ENCODE measurements at regions not wholly inside any gene's neighbourhood (a gene's known extent, or its start where the extent isn't known, plus 50 kb on each side); places are given as distances from the start of the nearest gene placed in this dataset.

GRCh38 chr4:11783588-11783987 is 354.9 kb upstream of the HS3ST1 start:
- Histone ChIP-seq H3K79me2 (ENCODE audit: insufficient read depth) (no peaks in the 10 kb centered on the region), H3K4me1 (ENCODE audit: control insufficient read depth in 1 of 2, insufficient read depth in 2 of 2, low read depth in 1 of 2, low read length in 1 of 2) (no peaks in the 10 kb centered on the region), H3K4me2 (no peak overlapping the region), H4K20me1 (ENCODE audit: insufficient read depth) (no peaks in the 10 kb centered on the region), H3K27me3 (ENCODE audit: insufficient read depth) (no peaks in the 10 kb centered on the region), H3K9me2 (no peaks in the 10 kb centered on the region), H3K4me3 (ENCODE audit: low read depth in 2 of 2, low read length in 1 of 2) (no peak overlapping the region), H3K36me3 (replicated peaks in 1 of 2; ENCODE audit: control insufficient read depth in 1 of 2, insufficient read depth in 2 of 2, low read length in 1 of 2) (no peaks in the 10 kb centered on the region), H3K9me3 (no peaks in the 10 kb centered on the region), H3K27ac (ENCODE audit: low read depth in 2 of 2, low read length in 1 of 2) (no peak overlapping the region), H3K9ac (no peak overlapping the region), H3F3A (replicated peaks; ENCODE audit: insufficient read depth) (no peaks in the 10 kb centered on the region), H2AFZ (ENCODE audit: low read depth) (no peak overlapping the region)
- POLR2A ChIA-PET, result no interaction called here
- CTCF ChIA-PET, result no interaction called here
- WGBS (ENCODE audit: low lambda C conversion rate), result 0% methylated on average over 1 of the region's 1 CpG
- TF ChIP-seq REST (IDR thresholded peaks at IDR 0.05; ENCODE audit: low read depth, low read length), result no peak
- TF ChIP-seq MAX (IDR thresholded peaks at IDR 0.05; ENCODE audit: low read depth), result no peak
- TF ChIP-seq CTCF (IDR thresholded peaks at IDR 0.05), result no peak
- TF ChIP-seq TAF1 (IDR thresholded peaks at IDR 0.05; ENCODE audit: borderline replicate concordance, low read depth, low read length), result no peak
- no peak for TF ChIP-seq EZH2phosphoT487 (IDR thresholded peaks at IDR 0.05; ENCODE audit: borderline replicate concordance, low read depth)
- no peak for TF ChIP-seq PBX3 (IDR thresholded peaks at IDR 0.05)
- no peak for TF ChIP-seq RXRA (IDR thresholded peaks at IDR 0.05; ENCODE audit: borderline replicate concordance, low read depth)
- TF ChIP-seq TEAD4 (IDR thresholded peaks at IDR 0.05; ENCODE audit: borderline replicate concordance, insufficient read depth), result no peak
- TF ChIP-seq TCF12 (IDR thresholded peaks at IDR 0.05), result no peak
- TF ChIP-seq SMC3 (IDR thresholded peaks at IDR 0.05; ENCODE audit: low read depth, low read length), result no peak
- no peak for TF ChIP-seq FOSL2 (IDR thresholded peaks at IDR 0.05; ENCODE audit: borderline replicate concordance, low read depth)
- TF ChIP-seq MEF2A (IDR thresholded peaks at IDR 0.05; ENCODE audit: borderline replicate concordance, low read depth), result no peak
- DNase-seq, result no peak
